DND-41 (cell line): ENCODE measurements at regions not wholly inside any gene's neighbourhood (a gene's known extent, or its start where the extent isn't known, plus 50 kb on each side); places are given as distances from the start of the nearest gene placed in this dataset.

Experiments
- ATAC-seq: fragments of 200-7000 bp; cut with Tn5 transposase; 3 replicates; pipeline ENCODE4 v1.9.1; 2021; ENCODE audit warnings: low read depth; ENCODE audit not compliant: insufficient read depth
- DNase-seq: peaks from one replicate; pipeline ENCODE4 v3.0.0-alpha.2; 2020
- H2AFZ ChIP-seq: 2 replicates; pipeline ENCODE4 v1.6.0; 2012; ENCODE audit warnings: low read depth, low read length
- H3K27ac ChIP-seq: 2 replicates; pipeline ENCODE4 v1.5.1; 2012; ENCODE audit warnings: low read length, inconsistent platforms
- H3K27me3 ChIP-seq: fragments of 200-600 bp; sonication (generic); 2 replicates; pipeline ENCODE4 v1.6.0; 2012; ENCODE audit warnings: low read length, mild to moderate bottlenecking, inconsistent platforms; ENCODE audit not compliant: insufficient read depth, poor library complexity
- H3K36me3 ChIP-seq: 2 replicates; pipeline ENCODE4 v1.5.1; 2012; ENCODE audit warnings: low read length, inconsistent platforms; ENCODE audit not compliant: insufficient read depth
- H3K4me1 ChIP-seq: 2 replicates; pipeline ENCODE4 v1.5.1; 2012; ENCODE audit warnings: mild to moderate bottlenecking, low read length; ENCODE audit not compliant: insufficient read depth
- H3K4me2 ChIP-seq: 2 replicates; pipeline ENCODE4 v1.6.0; 2012; ENCODE audit warnings: mild to moderate bottlenecking, moderate library complexity, low read length, inconsistent platforms; ENCODE audit not compliant: insufficient read depth
- H3K4me3 ChIP-seq, 2 experiments: fragments of 200-600 bp in 1 of 2; shearing (Covaris generic) in 1 of 2; 2 replicates each; pipeline ENCODE4 v1.5.1; 2012 to 2016; ENCODE audit warnings: inconsistent platforms in 2 of 2, low read length in 2 of 2, mild to moderate bottlenecking in 2 of 2, low read depth in 1 of 2, moderate library complexity in 1 of 2
- H3K79me2 ChIP-seq: 2 replicates; pipeline ENCODE4 v1.6.0; 2012; ENCODE audit warnings: low read length, inconsistent platforms; ENCODE audit not compliant: insufficient read depth
- H3K9ac ChIP-seq: 2 replicates; pipeline ENCODE4 v1.6.0; 2012; ENCODE audit warnings: low read depth, mild to moderate bottlenecking, inconsistent platforms, low read length, moderate library complexity
- H3K9me3 ChIP-seq: 2 replicates; pipeline ENCODE4 v1.5.1; 2012; ENCODE audit warnings: low read length, moderate library complexity, mild to moderate bottlenecking, inconsistent platforms; ENCODE audit not compliant: insufficient read depth, severe bottlenecking
- H4K20me1 ChIP-seq: 2 replicates; pipeline ENCODE4 v1.6.0; 2012; ENCODE audit warnings: low read length; ENCODE audit not compliant: insufficient read depth
- EZH2 ChIP-seq: IDR thresholded peaks from 3 replicates; pipeline ENCODE4 v1.6.1; 2012; ENCODE audit warnings: borderline replicate concordance, low read depth, mild to moderate bottlenecking, moderate library complexity, low read length, inconsistent platforms; ENCODE audit not compliant: severe bottlenecking
- TF ChIP-seq, protein P1 (sequence below): IDR thresholded peaks from 2 replicates; pipeline ENCODE4 v1.5.1; 2012; ENCODE audit warnings: borderline replicate concordance, low read length, moderate library complexity, mild to moderate bottlenecking; ENCODE audit not compliant: poor library complexity, severe bottlenecking; ENCODE audit errors: extremely low read depth

DNA sequence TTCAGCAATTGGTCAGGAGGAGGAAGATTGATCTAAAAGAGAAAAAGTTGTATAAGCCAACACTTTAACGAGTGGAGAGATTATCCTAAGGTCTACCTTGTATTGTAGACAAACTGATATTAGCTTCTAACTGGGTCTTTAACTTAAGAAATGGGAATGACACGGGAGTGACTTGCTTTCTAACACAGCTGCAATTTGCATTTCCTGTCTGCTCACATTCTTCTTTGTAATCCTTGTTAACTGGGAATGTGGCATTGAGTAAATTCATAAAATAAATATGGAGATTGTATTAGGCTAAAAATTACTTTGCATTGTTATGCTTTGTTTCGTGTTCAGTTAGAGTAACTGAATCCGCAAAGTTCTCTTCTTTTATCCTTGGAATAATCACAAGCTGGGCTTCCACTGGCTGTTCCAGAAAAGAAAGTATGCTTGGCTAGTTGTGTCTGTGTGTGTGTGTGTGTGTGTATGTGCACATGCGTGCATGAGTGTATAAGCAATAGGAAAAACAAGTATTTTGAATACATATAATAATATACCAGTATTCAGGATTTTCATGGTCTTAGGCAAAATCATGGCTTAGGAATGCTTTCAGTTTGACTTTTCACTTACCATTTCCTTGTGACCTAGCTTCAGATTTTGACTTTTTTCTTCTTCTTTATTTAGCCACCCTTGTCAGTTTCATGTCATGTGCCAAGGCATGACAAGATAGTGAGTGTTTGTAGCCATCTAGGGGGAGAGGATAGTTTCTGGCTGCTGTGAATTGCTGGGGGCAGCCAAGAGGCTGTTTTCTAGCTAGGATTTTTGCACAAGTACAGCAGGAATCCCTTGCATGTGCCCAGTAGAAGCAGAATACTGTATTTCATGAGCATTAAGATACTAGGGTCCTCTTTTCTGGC, 54.5 kb upstream of the FZD8 start:
- Histone ChIP-seq H4K20me1 (no peaks in the 10 kb centered on the region), H3K79me2 (no peaks in the 10 kb centered on the region), H3K27ac (no peak overlapping the region), H3K27me3 (peaks cover 4% of the 10 kb centered on the region), H2AFZ (no peak overlapping the region), H3K4me3 (no peak overlapping the region), H3K9me3 (no peaks in the 10 kb centered on the region), H3K9ac (no peak overlapping the region), H3K36me3 (no peaks in the 10 kb centered on the region), H3K4me1 (no peaks in the 10 kb centered on the region), H3K4me2 (no peak overlapping the region)
- ATAC-seq, result no peak
- DNase-seq, result no peak
- TF ChIP-seq EZH2, result no peak
- TF ChIP-seq, protein P1, sequence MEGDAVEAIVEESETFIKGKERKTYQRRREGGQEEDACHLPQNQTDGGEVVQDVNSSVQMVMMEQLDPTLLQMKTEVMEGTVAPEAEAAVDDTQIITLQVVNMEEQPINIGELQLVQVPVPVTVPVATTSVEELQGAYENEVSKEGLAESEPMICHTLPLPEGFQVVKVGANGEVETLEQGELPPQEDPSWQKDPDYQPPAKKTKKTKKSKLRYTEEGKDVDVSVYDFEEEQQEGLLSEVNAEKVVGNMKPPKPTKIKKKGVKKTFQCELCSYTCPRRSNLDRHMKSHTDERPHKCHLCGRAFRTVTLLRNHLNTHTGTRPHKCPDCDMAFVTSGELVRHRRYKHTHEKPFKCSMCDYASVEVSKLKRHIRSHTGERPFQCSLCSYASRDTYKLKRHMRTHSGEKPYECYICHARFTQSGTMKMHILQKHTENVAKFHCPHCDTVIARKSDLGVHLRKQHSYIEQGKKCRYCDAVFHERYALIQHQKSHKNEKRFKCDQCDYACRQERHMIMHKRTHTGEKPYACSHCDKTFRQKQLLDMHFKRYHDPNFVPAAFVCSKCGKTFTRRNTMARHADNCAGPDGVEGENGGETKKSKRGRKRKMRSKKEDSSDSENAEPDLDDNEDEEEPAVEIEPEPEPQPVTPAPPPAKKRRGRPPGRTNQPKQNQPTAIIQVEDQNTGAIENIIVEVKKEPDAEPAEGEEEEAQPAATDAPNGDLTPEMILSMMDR, result no peak

DNA sequence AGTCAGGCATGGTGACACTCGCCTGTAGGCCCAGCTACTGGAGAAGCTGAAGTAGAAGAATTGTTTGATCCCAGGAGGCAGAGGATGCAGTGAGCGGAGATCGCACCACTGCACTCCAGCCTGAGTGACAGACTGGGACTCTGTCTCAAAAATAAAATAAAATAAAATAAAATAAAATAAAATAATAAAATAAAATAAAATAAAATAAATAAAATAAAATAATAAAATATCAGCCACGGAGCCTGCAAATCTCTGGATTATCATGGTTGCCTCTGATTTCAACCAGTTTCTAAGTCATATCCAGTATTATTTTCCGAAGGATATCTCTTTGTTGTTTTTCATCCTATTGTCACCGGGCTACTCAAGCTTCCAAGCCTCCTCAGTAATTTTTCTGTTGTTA, 51.7 kb upstream of the FZD8 start:
- Histone ChIP-seq H3K9me3 (no peaks in the 10 kb centered on the region), H3K4me2 (no peak overlapping the region), H3K27me3 (peaks cover 4% of the 10 kb centered on the region), H4K20me1 (no peaks in the 10 kb centered on the region), H3K4me3 (no peak overlapping the region), H3K36me3 (no peaks in the 10 kb centered on the region), H3K4me1 (no peaks in the 10 kb centered on the region), H3K9ac (no peak overlapping the region), H2AFZ (no peak overlapping the region), H3K79me2 (no peaks in the 10 kb centered on the region), H3K27ac (no peak overlapping the region)
- TF ChIP-seq, protein P1, result no peak
- TF ChIP-seq EZH2, result no peak
- no peak for ATAC-seq
- no peak for DNase-seq
